ENCODE measurements at regions not wholly inside any gene's neighbourhood (a gene's known extent, or its start where the extent isn't known, plus 50 kb on each side); places are given as distances from the start of the nearest gene placed in this dataset.

- Mint-ChIP-seq H3K4me1 (no peaks in the 10 kb centered on the region), H3K9me3 (peaks cover 8% of the 10 kb centered on the region), H3K27me3 (no peaks in the 10 kb centered on the region), H3K27ac (no peak overlapping the region), H3K4me3 (no peak overlapping the region), H3K36me3 (ENCODE audit: low read depth) (no peaks in the 10 kb centered on the region)
- no peak for ATAC-seq (replicated peaks)
These were observed 83.8 kb upstream of the ST6GAL2 start for GRCh38 chr2:106969777-106970176.

GRCh38 chr2:106970471-106971261 is 84.7 kb upstream of the ST6GAL2 start:
- no peak for ATAC-seq (replicated peaks)
- Mint-ChIP-seq H3K36me3 (ENCODE audit: low read depth) (no peaks in the 10 kb centered on the region), H3K4me1 (no peaks in the 10 kb centered on the region), H3K9me3 (peaks cover 6% of the 10 kb centered on the region), H3K4me3 (no peak overlapping the region), H3K27ac (no peak overlapping the region), H3K27me3 (no peaks in the 10 kb centered on the region)

GRCh38 chr2:106972782-106973181 is 86.8 kb upstream of the ST6GAL2 start:
- Mint-ChIP-seq H3K36me3 (ENCODE audit: low read depth) (no peaks in the 10 kb centered on the region), H3K27ac (no peak overlapping the region)
- ATAC-seq (replicated peaks): no peak

GRCh38 chr2:106974891-106975290 is 88.9 kb upstream of the ST6GAL2 start:
- Mint-ChIP-seq H3K27ac (no peak overlapping the region), H3K4me1 (no peaks in the 10 kb centered on the region), H3K27me3 (no peaks in the 10 kb centered on the region), H3K4me3 (no peak overlapping the region), H3K36me3 (ENCODE audit: low read depth) (no peaks in the 10 kb centered on the region), H3K9me3 (no peaks in the 10 kb centered on the region)
- ATAC-seq (replicated peaks): no peak

More at GRCh38 chr2:106972782-106973181, 86.8 kb upstream of the ST6GAL2 start:
- H3K9me3 Mint-ChIP-seq: peaks cover 4% of the 10 kb centered on the region
- no peaks in the 10 kb centered on the region for H3K27me3 Mint-ChIP-seq
- H3K4me1 Mint-ChIP-seq: no peaks in the 10 kb centered on the region
- no peak overlapping the region for H3K4me3 Mint-ChIP-seq

GRCh38 chr2:106975641-106976040 is 89.7 kb upstream of the ST6GAL2 start:
- no peak overlapping the region for H3K4me3 Mint-ChIP-seq
- no peaks in the 10 kb centered on the region for H3K27me3 Mint-ChIP-seq
- H3K9me3 Mint-ChIP-seq: no peaks in the 10 kb centered on the region
- no peak for ATAC-seq (replicated peaks)
- no peaks in the 10 kb centered on the region for H3K36me3 Mint-ChIP-seq (ENCODE audit: low read depth)
- H3K27ac Mint-ChIP-seq: no peak overlapping the region
- no peaks in the 10 kb centered on the region for H3K4me1 Mint-ChIP-seq

- no peaks in the 10 kb centered on the region for H3K27me3 Mint-ChIP-seq
- H3K4me1 Mint-ChIP-seq: no peaks in the 10 kb centered on the region
- H3K4me3 Mint-ChIP-seq: no peak overlapping the region
These were observed 90.6 kb upstream of the ST6GAL2 start for GRCh38 chr2:106976548-106976947.

GRCh38 chr2:106977717-106978116 is 91.8 kb upstream of the ST6GAL2 start:
- no peak overlapping the region for H3K27ac Mint-ChIP-seq
- H3K36me3 Mint-ChIP-seq (ENCODE audit: low read depth): no peaks in the 10 kb centered on the region
- no peak for ATAC-seq (replicated peaks)
- no peaks in the 10 kb centered on the region for H3K9me3 Mint-ChIP-seq
- no peaks in the 10 kb centered on the region for H3K4me1 Mint-ChIP-seq
- no peak overlapping the region for H3K4me3 Mint-ChIP-seq
- H3K27me3 Mint-ChIP-seq: no peaks in the 10 kb centered on the region

More at GRCh38 chr2:106976548-106976947, 90.6 kb upstream of the ST6GAL2 start:
- Mint-ChIP-seq H3K36me3 (ENCODE audit: low read depth) (no peaks in the 10 kb centered on the region), H3K27ac (no peak overlapping the region), H3K9me3 (no peaks in the 10 kb centered on the region)
- ATAC-seq (replicated peaks): no peak

- ATAC-seq (replicated peaks): no peak
- Mint-ChIP-seq H3K27me3 (no peaks in the 10 kb centered on the region), H3K27ac (no peak overlapping the region), H3K4me3 (no peak overlapping the region), H3K4me1 (no peaks in the 10 kb centered on the region), H3K36me3 (ENCODE audit: low read depth) (no peaks in the 10 kb centered on the region), H3K9me3 (no peaks in the 10 kb centered on the region)
These were observed 92.7 kb upstream of the ST6GAL2 start for GRCh38 chr2:106978647-106979046.

- H3K27me3 Mint-ChIP-seq: no peaks in the 10 kb centered on the region
- no peak overlapping the region for H3K4me3 Mint-ChIP-seq
- no peak for ATAC-seq (replicated peaks)
- peaks cover 4% of the 10 kb centered on the region for H3K9me3 Mint-ChIP-seq
- H3K27ac Mint-ChIP-seq: no peak overlapping the region
- H3K4me1 Mint-ChIP-seq: no peaks in the 10 kb centered on the region
- H3K36me3 Mint-ChIP-seq (ENCODE audit: low read depth): no peaks in the 10 kb centered on the region
These were observed 95.5 kb upstream of the ST6GAL2 start for GRCh38 chr2:106981491-106981890.

- no peaks in the 10 kb centered on the region for H3K4me1 Mint-ChIP-seq
- peaks cover 9% of the 10 kb centered on the region for H3K9me3 Mint-ChIP-seq
- H3K36me3 Mint-ChIP-seq (ENCODE audit: low read depth): no peaks in the 10 kb centered on the region
- H3K27ac Mint-ChIP-seq: no peak overlapping the region
- H3K4me3 Mint-ChIP-seq: no peak overlapping the region
- H3K27me3 Mint-ChIP-seq: peaks cover 3% of the 10 kb centered on the region
- ATAC-seq (replicated peaks): no peak
These were observed 96.4 kb upstream of the ST6GAL2 start for GRCh38 chr2:106982350-106982749.

- no peak overlapping the region for H3K27ac Mint-ChIP-seq
- H3K36me3 Mint-ChIP-seq (ENCODE audit: low read depth): no peaks in the 10 kb centered on the region
- no peak overlapping the region for H3K4me3 Mint-ChIP-seq
- H3K4me1 Mint-ChIP-seq: no peaks in the 10 kb centered on the region
- peaks cover 9% of the 10 kb centered on the region for H3K9me3 Mint-ChIP-seq
- no peak for ATAC-seq (replicated peaks)
- peaks cover 3% of the 10 kb centered on the region for H3K27me3 Mint-ChIP-seq
These were observed 97.3 kb upstream of the ST6GAL2 start for GRCh38 chr2:106983305-106983704.

- no peak overlapping the region for H3K4me3 Mint-ChIP-seq
- H3K9me3 Mint-ChIP-seq: peaks cover 12% of the 10 kb centered on the region
- H3K36me3 Mint-ChIP-seq (ENCODE audit: low read depth): no peaks in the 10 kb centered on the region
- no peaks in the 10 kb centered on the region for H3K4me1 Mint-ChIP-seq
- H3K27me3 Mint-ChIP-seq: peaks cover 3% of the 10 kb centered on the region
- no peak overlapping the region for H3K27ac Mint-ChIP-seq
- ATAC-seq (replicated peaks): no peak
These were observed 102.4 kb upstream of the ST6GAL2 start for GRCh38 chr2:106988361-106988760.

- ATAC-seq (replicated peaks): no peak
- Mint-ChIP-seq H3K36me3 (ENCODE audit: low read depth) (no peaks in the 10 kb centered on the region), H3K9me3 (peaks cover 11% of the 10 kb centered on the region), H3K27ac (no peak overlapping the region), H3K4me3 (no peak overlapping the region), H3K27me3 (peaks cover 3% of the 10 kb centered on the region), H3K4me1 (no peaks in the 10 kb centered on the region)
These were observed 104.3 kb upstream of the ST6GAL2 start for GRCh38 chr2:106990297-106990696.

- H3K9me3 Mint-ChIP-seq: peaks cover 8% of the 10 kb centered on the region
- H3K36me3 Mint-ChIP-seq (ENCODE audit: low read depth): no peaks in the 10 kb centered on the region
- H3K4me3 Mint-ChIP-seq: no peak overlapping the region
- peaks cover under 1% of the 10 kb centered on the region for H3K27me3 Mint-ChIP-seq
- no peak overlapping the region for H3K27ac Mint-ChIP-seq
- H3K4me1 Mint-ChIP-seq: no peaks in the 10 kb centered on the region
- ATAC-seq (replicated peaks): no peak
These were observed 105.9 kb upstream of the ST6GAL2 start for GRCh38 chr2:106991866-106992265.

- no peak for ATAC-seq (replicated peaks)
- Mint-ChIP-seq H3K4me3 (no peak overlapping the region), H3K4me1 (no peaks in the 10 kb centered on the region), H3K9me3 (peaks cover 7% of the 10 kb centered on the region), H3K27ac (no peak overlapping the region), H3K27me3 (no peaks in the 10 kb centered on the region), H3K36me3 (ENCODE audit: low read depth) (no peaks in the 10 kb centered on the region)
These were observed 109.6 kb upstream of the ST6GAL2 start for GRCh38 chr2:106995556-106995955.
